Esophagus muscularis mucosa (tissue), 4 donors: ENCODE measurements at regions not wholly inside any gene's neighbourhood (a gene's known extent, or its start where the extent isn't known, plus 50 kb on each side); places are given as distances from the start of the nearest gene placed in this dataset.

Source experiments
- DNase-seq: peaks from one replicate; pipeline ENCODE4 v3.0.0-alpha.2; 2017; ENCODE audit errors: extremely low spot score
- H3K27ac ChIP-seq, 4 donors: fragments of 200-600 bp; sonication (generic); replicated peaks in 1 of 4; 1 replicate in 3 of 4; 2 replicates in 1 of 4; pipeline ENCODE4 v1.5.1; 2016 to 2019; ENCODE audit warnings: mild to moderate bottlenecking in 1 of 4
- H3K27me3 ChIP-seq, 4 donors: fragments of 200-600 bp; sonication (generic); one replicate each; pipeline versions ENCODE4 v1.5.1 to v1.6.0; 2016 to 2019
- H3K36me3 ChIP-seq, 4 donors: fragments of 200-600 bp; sonication (generic); one replicate each; pipeline ENCODE4 v1.5.1; 2016 to 2019
- H3K4me1 ChIP-seq, 4 donors: fragments of 200-600 bp; sonication (generic); one replicate each; pipeline ENCODE4 v1.5.1; 2016 to 2019
- H3K4me3 ChIP-seq, 4 donors: fragments of 200-600 bp; sonication (generic); 1 replicate in 2 of 4; 2 replicates in 2 of 4; pipeline ENCODE4 v1.5.1; 2016 to 2019; ENCODE audit warnings: mild to moderate bottlenecking in 4 of 4, moderate library complexity in 1 of 4
- H3K9me3 ChIP-seq, 4 donors: fragments of 200-600 bp; sonication (generic); 1 replicate in 3 of 4; 2 replicates in 1 of 4; pipeline ENCODE4 v1.5.1; 2016 to 2019
- CTCF ChIP-seq, 3 experiments: fragments of 200-600 bp in 2 of 3; fragments of 450-650 bp in 1 of 3; sonication (generic) in 2 of 3; IDR thresholded peaks; one replicate each; pipeline ENCODE4 v1.5.1; 2017 to 2019; ENCODE audit warnings: antibody characterized with exemption in 3 of 3, mild to moderate bottlenecking in 2 of 3, moderate library complexity in 1 of 3
- EP300 ChIP-seq: sonication (generic); formaldehyde crosslinking; IDR thresholded peaks from one replicate; pipeline ENCODE4 v1.6.1; 2017; ENCODE audit warnings: antibody characterized with exemption
- POLR2A ChIP-seq: fragments of 450-650 bp; IDR thresholded peaks from one replicate; pipeline ENCODE4 v1.6.1; 2017; ENCODE audit warnings: antibody characterized with exemption, moderate library complexity, mild to moderate bottlenecking, low read depth
- POLR2AphosphoS5 ChIP-seq, 2 donors: sonication (generic); formaldehyde crosslinking; IDR thresholded peaks; one replicate each; pipeline ENCODE4 v1.6.1; 2017; ENCODE audit warnings: antibody characterized with exemption in 2 of 2
- whole genome bisulfite sequencing: methylation state at CpG from one replicate; pipeline ENCODE4 v1.1.5; 2018; 5-methylcytosine and 5-hydroxymethylcytosine counted together
- intact Hi-C: fragments of 100-400 bp; cut with DNase I; formaldehyde crosslinking; loops from one replicate; pipeline ENCODE4 v1.15.1; 2023

- Histone ChIP-seq H3K9me3 (no peaks in the 10 kb centered on the region), H3K4me1 (peaks cover 4 to 43% (median 35%) of the 10 kb centered on the region in 4 donors), H3K4me3 (no peak overlapping the region), H3K36me3 (no peaks in the 10 kb centered on the region), H3K27ac (peak overlapping the region; percentile 52 to 74 (median 68)), H3K27me3 (no peaks in the 10 kb centered on the region)
- peak in 1 of 2 donors; percentile 49 for TF ChIP-seq POLR2AphosphoS5 (IDR thresholded peaks at IDR 0.05)
- no peak for TF ChIP-seq CTCF (IDR thresholded peaks at IDR 0.05)
- intact Hi-C loops = loop anchor here (10.0 kb wide), 1 partner anchor 109 kb away; no protein-coding TSS in a partner anchor
- no peak for DNase-seq
- 28% methylated on average over 4 of the region's 4 CpGs for WGBS
Measured at GRCh38 chr10:94193466-94193924, 169.2 kb downstream of the NOC3L start.

GRCh38 chr10:94194256-94194655, 168.5 kb downstream of the NOC3L start:
- DNase-seq = no peak
- Histone ChIP-seq H3K27ac (peak overlapping the region; percentile 52 to 74 (median 68)), H3K36me3 (no peaks in the 10 kb centered on the region), H3K27me3 (no peaks in the 10 kb centered on the region), H3K9me3 (no peaks in the 10 kb centered on the region), H3K4me1 (peaks cover 4 to 43% (median 35%) of the 10 kb centered on the region in 4 donors), H3K4me3 (no peak overlapping the region)
- TF ChIP-seq POLR2AphosphoS5 (IDR thresholded peaks at IDR 0.05) = peak in 1 of 2 donors; percentile 23
- no peak for TF ChIP-seq POLR2A
- 27% methylated on average over 1 of the region's 1 CpG for WGBS
- intact Hi-C loops = loop anchor here (10.0 kb wide), 1 partner anchor 109 kb away; no protein-coding TSS in a partner anchor

GRCh38 chr10:94197241-94197640, 165.5 kb downstream of the NOC3L start:
- no peak for TF ChIP-seq POLR2A
- TF ChIP-seq EP300 = no peak
- no peak for TF ChIP-seq POLR2AphosphoS5 (IDR thresholded peaks at IDR 0.05)
- TF ChIP-seq CTCF (IDR thresholded peaks at IDR 0.05) = no peak
- DNase-seq = no peak
- H3K9me3 ChIP-seq = no peaks in the 10 kb centered on the region
- no peaks in the 10 kb centered on the region for H3K27me3 ChIP-seq
- H3K27ac ChIP-seq = no peak overlapping the region
- intact Hi-C loops = loop anchor here (10.0 kb wide), 1 partner anchor 112 kb away; no protein-coding TSS in a partner anchor
- H3K36me3 ChIP-seq = no peaks in the 10 kb centered on the region
- H3K4me3 ChIP-seq = no peak overlapping the region
- H3K4me1 ChIP-seq = peaks cover 4 to 47% (median 37%) of the 10 kb centered on the region in 4 donors

- no peak for DNase-seq
- intact Hi-C loops = loop anchor here (10.0 kb wide), 1 partner anchor 114 kb away; no protein-coding TSS in a partner anchor
Measured at GRCh38 chr10:94198324-94198723, 164.4 kb downstream of the NOC3L start.

GRCh38 chr10:94199565-94199964, 163.2 kb downstream of the NOC3L start:
- 55% methylated on average over 5 of the region's 5 CpGs for WGBS
- H3K4me1 ChIP-seq = peaks cover 0 to 36% (median 23%) of the 10 kb centered on the region in 4 donors
- H3K27ac ChIP-seq = no peak overlapping the region
- H3K4me3 ChIP-seq = no peak overlapping the region
- DNase-seq = no peak
- TF ChIP-seq POLR2A (no peak), CTCF (IDR thresholded peaks at IDR 0.05) (no peak), POLR2AphosphoS5 (IDR thresholded peaks at IDR 0.05) (no peak), EP300 (no peak)
- no peaks in the 10 kb centered on the region for H3K27me3 ChIP-seq
- intact Hi-C loops = loop anchor here (10.0 kb wide), 1 partner anchor 115 kb away; no protein-coding TSS in a partner anchor
- H3K9me3 ChIP-seq = no peaks in the 10 kb centered on the region
- no peaks in the 10 kb centered on the region for H3K36me3 ChIP-seq

More at GRCh38 chr10:94198324-94198723, 164.4 kb downstream of the NOC3L start:
- Histone ChIP-seq H3K4me3 (no peak overlapping the region), H3K36me3 (no peaks in the 10 kb centered on the region), H3K27me3 (no peaks in the 10 kb centered on the region), H3K4me1 (peaks cover 1 to 48% (median 34%) of the 10 kb centered on the region in 4 donors), H3K27ac (no peak overlapping the region), H3K9me3 (no peaks in the 10 kb centered on the region)
- 97% methylated on average over 2 of the region's 2 CpGs for WGBS
- TF ChIP-seq EP300 (no peak), CTCF (IDR thresholded peaks at IDR 0.05) (no peak), POLR2A (no peak), POLR2AphosphoS5 (IDR thresholded peaks at IDR 0.05) (no peak)
